HL-60 (cell line): ENCODE measurements at regions not wholly inside any gene's neighbourhood (a gene's known extent, or its start where the extent isn't known, plus 50 kb on each side); places are given as distances from the start of the nearest gene placed in this dataset.

Experiments used
- POLR2AphosphoS5 ChIP-seq: IDR thresholded peaks from 2 replicates; pipeline ENCODE4 v1.6.1; 2012; ENCODE audit warnings: low read depth
- TF ChIP-seq, protein P1 (sequence below): IDR thresholded peaks from one replicate; pipeline ENCODE4 v1.5.1; 2011; ENCODE audit warnings: low read length, control low read depth, inconsistent platforms; ENCODE audit not compliant: insufficient read depth

DNA sequence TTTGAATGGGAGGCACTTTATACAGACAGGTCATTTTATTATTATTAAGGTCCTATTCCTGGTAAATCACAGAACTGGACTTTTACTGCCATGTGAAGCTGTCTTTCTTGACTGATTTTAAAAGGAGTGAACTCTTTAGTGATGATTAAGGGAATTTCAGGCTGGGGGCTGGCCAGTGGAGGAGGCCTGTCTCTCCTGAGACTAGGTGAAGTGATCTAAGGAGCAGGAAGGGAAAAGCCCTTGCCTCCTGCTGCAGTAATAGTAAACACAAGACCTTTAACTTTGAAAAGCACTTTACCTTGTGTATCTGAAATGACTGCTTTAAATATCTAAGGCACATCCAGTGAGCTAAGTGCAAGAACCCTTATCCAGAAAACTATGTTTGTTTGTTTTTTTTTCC lies 118.0 kb upstream of the SPAG17 start:
- no peak for TF ChIP-seq POLR2AphosphoS5
- TF ChIP-seq, protein P1, sequence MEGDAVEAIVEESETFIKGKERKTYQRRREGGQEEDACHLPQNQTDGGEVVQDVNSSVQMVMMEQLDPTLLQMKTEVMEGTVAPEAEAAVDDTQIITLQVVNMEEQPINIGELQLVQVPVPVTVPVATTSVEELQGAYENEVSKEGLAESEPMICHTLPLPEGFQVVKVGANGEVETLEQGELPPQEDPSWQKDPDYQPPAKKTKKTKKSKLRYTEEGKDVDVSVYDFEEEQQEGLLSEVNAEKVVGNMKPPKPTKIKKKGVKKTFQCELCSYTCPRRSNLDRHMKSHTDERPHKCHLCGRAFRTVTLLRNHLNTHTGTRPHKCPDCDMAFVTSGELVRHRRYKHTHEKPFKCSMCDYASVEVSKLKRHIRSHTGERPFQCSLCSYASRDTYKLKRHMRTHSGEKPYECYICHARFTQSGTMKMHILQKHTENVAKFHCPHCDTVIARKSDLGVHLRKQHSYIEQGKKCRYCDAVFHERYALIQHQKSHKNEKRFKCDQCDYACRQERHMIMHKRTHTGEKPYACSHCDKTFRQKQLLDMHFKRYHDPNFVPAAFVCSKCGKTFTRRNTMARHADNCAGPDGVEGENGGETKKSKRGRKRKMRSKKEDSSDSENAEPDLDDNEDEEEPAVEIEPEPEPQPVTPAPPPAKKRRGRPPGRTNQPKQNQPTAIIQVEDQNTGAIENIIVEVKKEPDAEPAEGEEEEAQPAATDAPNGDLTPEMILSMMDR, result no peak
